Ishikawa (cell line): ENCODE measurements at regions not wholly inside any gene's neighbourhood (a gene's known extent, or its start where the extent isn't known, plus 50 kb on each side); places are given as distances from the start of the nearest gene placed in this dataset.

Source experiments
- CEBPB ChIP-seq: IDR thresholded peaks from 2 replicates; pipeline ENCODE4 v1.6.1; 2012
- CREB1 ChIP-seq: IDR thresholded peaks from 2 replicates; pipeline ENCODE4 v1.6.1; 2012; ENCODE audit warnings: low read depth
- EGR1 ChIP-seq: IDR thresholded peaks from 2 replicates; pipeline ENCODE4 v1.6.1; 2012
- EP300 ChIP-seq: IDR thresholded peaks from 2 replicates; pipeline ENCODE4 v1.6.1; 2012; ENCODE audit warnings: borderline replicate concordance
- FOXM1 ChIP-seq: IDR thresholded peaks from 2 replicates; pipeline ENCODE4 v1.6.1; 2012; ENCODE audit warnings: low read depth, borderline replicate concordance
- MAX ChIP-seq: IDR thresholded peaks from 2 replicates; pipeline ENCODE4 v1.6.1; 2012
- RAD21 ChIP-seq: IDR thresholded peaks from 2 replicates; pipeline ENCODE4 v1.6.1; 2012; ENCODE audit warnings: low read depth
- REST ChIP-seq: IDR thresholded peaks from 2 replicates; pipeline ENCODE4 v1.6.1; 2012; ENCODE audit warnings: low read depth, mild to moderate bottlenecking
- TAF1 ChIP-seq: IDR thresholded peaks from 2 replicates; pipeline ENCODE4 v1.6.1; 2012; ENCODE audit warnings: low read depth, mild to moderate bottlenecking
- TCF12 ChIP-seq: IDR thresholded peaks from 2 replicates; pipeline ENCODE4 v1.6.1; 2012; ENCODE audit warnings: low read depth
- TEAD4 ChIP-seq: IDR thresholded peaks from 2 replicates; pipeline ENCODE4 v1.6.1; 2012
- USF1 ChIP-seq: IDR thresholded peaks from 2 replicates; pipeline ENCODE4 v1.6.1; 2012
- YY1 ChIP-seq: IDR thresholded peaks from 2 replicates; pipeline ENCODE4 v1.6.1; 2012; ENCODE audit warnings: low read depth
- ZBTB7A ChIP-seq: IDR thresholded peaks from 2 replicates; pipeline ENCODE4 v1.6.1; 2012; ENCODE audit warnings: low read depth

GRCh38 chr1:221276896-221277409 is 397.7 kb downstream of the HLX start:
- TF ChIP-seq REST: no peak
- no peak for TF ChIP-seq MAX
- TF ChIP-seq YY1: no peak
- TF ChIP-seq CREB1: no peak
- no peak for TF ChIP-seq EP300
- no peak for TF ChIP-seq RAD21
- no peak for TF ChIP-seq TAF1
- no peak for TF ChIP-seq TEAD4
- TF ChIP-seq TCF12: no peak
- no peak for TF ChIP-seq EGR1
- no peak for TF ChIP-seq CEBPB
- TF ChIP-seq ZBTB7A: no peak
- no peak for TF ChIP-seq USF1
- no peak for TF ChIP-seq FOXM1
